Loucy (cell line): ENCODE measurements at regions not wholly inside any gene's neighbourhood (a gene's known extent, or its start where the extent isn't known, plus 50 kb on each side); places are given as distances from the start of the nearest gene placed in this dataset.

Source experiments
- H2AFZ ChIP-seq: fragments of 200-600 bp; sonication (generic); 2 replicates; pipeline ENCODE4 v1.6.0; 2016; ENCODE audit warnings: antibody characterized with exemption, mild to moderate bottlenecking, low read length, moderate library complexity
- H3F3A ChIP-seq: fragments of 200-600 bp; 2 replicates; pipeline ENCODE4 v1.6.0; 2016; ENCODE audit warnings: antibody characterized with exemption, low read depth, mild to moderate bottlenecking
- H3K27me3 ChIP-seq: fragments of 200-600 bp; sonication (generic); 2 replicates; pipeline ENCODE4 v1.6.1; 2014; ENCODE audit warnings: low read length, mild to moderate bottlenecking; ENCODE audit not compliant: insufficient read depth, poor library complexity, severe bottlenecking
- H3K36me3 ChIP-seq: fragments of 200-600 bp; sonication (generic); 2 replicates; pipeline ENCODE4 v1.6.1; 2016; ENCODE audit warnings: low read length; ENCODE audit not compliant: insufficient read depth
- H3K4me1 ChIP-seq: fragments of 200-600 bp; sonication (generic); 2 replicates; pipeline ENCODE4 v1.5.1; 2014; ENCODE audit warnings: low read length, mild to moderate bottlenecking; ENCODE audit not compliant: insufficient read depth, poor library complexity, severe bottlenecking
- H3K4me2 ChIP-seq: fragments of 200-600 bp; sonication (generic); 2 replicates; pipeline ENCODE4 v1.6.0; 2014; ENCODE audit warnings: antibody characterized with exemption, low read length, low read depth, mild to moderate bottlenecking; ENCODE audit not compliant: poor library complexity, severe bottlenecking
- H3K4me3 ChIP-seq: fragments of 200-600 bp; sonication (generic); 2 replicates; pipeline ENCODE4 v1.5.1; 2014; ENCODE audit warnings: low read length, mild to moderate bottlenecking, mixed read lengths; ENCODE audit not compliant: poor library complexity, severe bottlenecking
- H3K79me2 ChIP-seq: fragments of 200-600 bp; sonication (generic); 2 replicates; pipeline ENCODE4 v1.6.1; 2014; ENCODE audit warnings: low read length; ENCODE audit not compliant: insufficient read depth
- H3K9ac ChIP-seq: fragments of 200-600 bp; sonication (generic); 2 replicates; pipeline ENCODE4 v1.6.0; 2014; ENCODE audit warnings: mild to moderate bottlenecking, low read depth, low read length, moderate library complexity; ENCODE audit not compliant: poor library complexity, severe bottlenecking
- H3K9me2 ChIP-seq: fragments of 200-600 bp; sonication (generic); replicated peaks from 2 replicates; pipeline ENCODE4 v1.6.1; 2016; ENCODE audit warnings: low read depth, low read length, mixed read lengths
- H3K9me3 ChIP-seq: fragments of 200-600 bp; sonication (generic); 2 replicates; pipeline ENCODE4 v1.6.1; 2014; ENCODE audit warnings: mild to moderate bottlenecking, antibody characterized with exemption, low read length, low read depth; ENCODE audit not compliant: insufficient read depth
- H4K20me1 ChIP-seq: fragments of 200-600 bp; sonication (generic); 2 replicates; pipeline ENCODE4 v1.6.0; 2014; ENCODE audit warnings: antibody characterized with exemption, low read length, mild to moderate bottlenecking; ENCODE audit not compliant: insufficient read depth, poor library complexity, severe bottlenecking
- EZH2phosphoT487 ChIP-seq: fragments of 200-600 bp; IDR thresholded peaks from 2 replicates; pipeline ENCODE4 v1.6.1; 2018; ENCODE audit warnings: antibody characterized with exemption, mild to moderate bottlenecking, moderate library complexity, borderline replicate concordance
- TF ChIP-seq, protein P1 (sequence below): fragments of 200-600 bp; sonication (generic); conservative IDR thresholded peaks from 2 replicates; pipeline ENCODE4 v1.5.1; 2014; ENCODE audit warnings: mild to moderate bottlenecking, antibody characterized with exemption, low read length

- Histone ChIP-seq H3K4me1 (no peaks in the 10 kb centered on the region), H3K36me3 (no peaks in the 10 kb centered on the region), H2AFZ (no peak overlapping the region), H3F3A (no peaks in the 10 kb centered on the region), H3K9me3 (no peaks in the 10 kb centered on the region), H3K27me3 (no peaks in the 10 kb centered on the region), H3K79me2 (no peaks in the 10 kb centered on the region), H3K4me3 (no peak overlapping the region), H3K9me2 (no peaks in the 10 kb centered on the region), H4K20me1 (no peaks in the 10 kb centered on the region), H3K9ac (no peak overlapping the region), H3K4me2 (no peak overlapping the region)
- TF ChIP-seq EZH2phosphoT487, result no peak
- TF ChIP-seq, protein P1, sequence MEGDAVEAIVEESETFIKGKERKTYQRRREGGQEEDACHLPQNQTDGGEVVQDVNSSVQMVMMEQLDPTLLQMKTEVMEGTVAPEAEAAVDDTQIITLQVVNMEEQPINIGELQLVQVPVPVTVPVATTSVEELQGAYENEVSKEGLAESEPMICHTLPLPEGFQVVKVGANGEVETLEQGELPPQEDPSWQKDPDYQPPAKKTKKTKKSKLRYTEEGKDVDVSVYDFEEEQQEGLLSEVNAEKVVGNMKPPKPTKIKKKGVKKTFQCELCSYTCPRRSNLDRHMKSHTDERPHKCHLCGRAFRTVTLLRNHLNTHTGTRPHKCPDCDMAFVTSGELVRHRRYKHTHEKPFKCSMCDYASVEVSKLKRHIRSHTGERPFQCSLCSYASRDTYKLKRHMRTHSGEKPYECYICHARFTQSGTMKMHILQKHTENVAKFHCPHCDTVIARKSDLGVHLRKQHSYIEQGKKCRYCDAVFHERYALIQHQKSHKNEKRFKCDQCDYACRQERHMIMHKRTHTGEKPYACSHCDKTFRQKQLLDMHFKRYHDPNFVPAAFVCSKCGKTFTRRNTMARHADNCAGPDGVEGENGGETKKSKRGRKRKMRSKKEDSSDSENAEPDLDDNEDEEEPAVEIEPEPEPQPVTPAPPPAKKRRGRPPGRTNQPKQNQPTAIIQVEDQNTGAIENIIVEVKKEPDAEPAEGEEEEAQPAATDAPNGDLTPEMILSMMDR, result no peak
Measured at GRCh38 chr11:112778091-112778876, 182.9 kb upstream of the NCAM1 start.

- Histone ChIP-seq H2AFZ (no peak overlapping the region), H3F3A (no peaks in the 10 kb centered on the region), H3K4me3 (no peak overlapping the region), H3K4me2 (no peak overlapping the region), H3K79me2 (no peaks in the 10 kb centered on the region), H3K4me1 (no peaks in the 10 kb centered on the region), H3K9me3 (no peaks in the 10 kb centered on the region), H3K36me3 (no peaks in the 10 kb centered on the region), H4K20me1 (no peaks in the 10 kb centered on the region), H3K27me3 (no peaks in the 10 kb centered on the region), H3K9me2 (no peaks in the 10 kb centered on the region), H3K9ac (no peak overlapping the region)
- no peak for TF ChIP-seq EZH2phosphoT487
- TF ChIP-seq, protein P1, result no peak
Measured at GRCh38 chr11:112778877-112779266, 182.3 kb upstream of the NCAM1 start.

DNA sequence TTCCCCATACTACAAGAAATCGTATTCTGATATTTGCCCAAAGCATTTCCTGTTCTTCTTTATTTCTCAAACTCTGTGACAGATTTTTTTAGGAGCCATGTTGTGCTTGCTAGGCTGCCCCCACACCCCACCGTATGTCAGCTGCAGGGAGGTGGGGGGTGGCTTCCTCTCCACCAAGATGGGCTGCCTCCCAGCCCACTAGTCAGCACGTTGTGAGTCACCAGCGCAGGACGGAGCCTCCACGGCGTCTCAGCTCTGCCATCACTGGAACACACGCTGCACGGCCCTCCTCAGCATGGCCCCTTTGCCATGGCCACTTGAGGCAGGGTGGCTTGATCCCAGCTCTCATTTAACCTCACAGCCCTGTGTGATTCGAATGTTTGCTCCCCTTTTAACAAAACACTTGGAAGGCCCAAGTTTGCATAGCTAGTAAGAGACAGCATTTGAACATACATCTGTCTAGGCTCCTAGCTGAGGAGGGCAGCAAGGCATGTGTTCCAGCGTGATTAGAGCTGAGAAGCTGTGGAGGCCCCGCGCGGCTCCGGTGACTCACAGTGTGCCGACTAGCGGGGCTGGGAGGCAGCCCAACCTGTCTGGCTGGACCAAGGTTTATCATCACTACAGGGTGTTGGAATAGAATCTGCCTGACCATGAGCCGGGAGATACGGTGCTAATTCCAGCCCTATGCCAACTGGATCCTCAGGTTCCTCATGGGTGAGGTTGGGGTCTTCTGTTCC, 180.7 kb upstream of the NCAM1 start:
- TF ChIP-seq EZH2phosphoT487, result no peak
- TF ChIP-seq, protein P1, result no peak
- no peak overlapping the region for H3K9ac ChIP-seq
- no peaks in the 10 kb centered on the region for H3K9me2 ChIP-seq
- H2AFZ ChIP-seq, result no peak overlapping the region
- no peaks in the 10 kb centered on the region for H3K27me3 ChIP-seq
- no peak overlapping the region for H3K4me3 ChIP-seq
- H3K4me1 ChIP-seq, result no peaks in the 10 kb centered on the region
- H3K9me3 ChIP-seq, result no peaks in the 10 kb centered on the region
- no peaks in the 10 kb centered on the region for H3F3A ChIP-seq
- H4K20me1 ChIP-seq, result no peaks in the 10 kb centered on the region
- no peak overlapping the region for H3K4me2 ChIP-seq
- no peaks in the 10 kb centered on the region for H3K79me2 ChIP-seq
- no peaks in the 10 kb centered on the region for H3K36me3 ChIP-seq
